Caco-2 (cell line): ENCODE measurements at regions not wholly inside any gene's neighbourhood (a gene's known extent, or its start where the extent isn't known, plus 50 kb on each side); places are given as distances from the start of the nearest gene placed in this dataset.

ENCODE experiments used
- BruUV-seq: library from RNA; stranded (reverse); fragments of 400-500 nt; replicated peaks from 2 replicates; lab custom pipeline; 2021; lab: Mats Ljungman, UMichigan
- CTCF ChIA-PET: fragments of 300-600 bp; sonication (Branson Sonifier 250); formaldehyde crosslinking; loops from one replicate; lab custom pipeline; 2022; ENCODE audit warnings: antibody characterized with exemption; lab: Charles Lee
- POLR2A ChIA-PET: fragments of 300-600 bp; sonication (Branson Sonifier 250); formaldehyde crosslinking; loops from one replicate; lab custom pipeline; 2022; ENCODE audit warnings: antibody characterized with exemption; lab: Charles Lee
- DNase-seq, 2 experiments: peaks; one replicate each; pipeline versions ENCODE4 v3.0.0 to v3.0.0-alpha.2; 2020 to 2022
- H3K27me3 ChIP-seq: replicated peaks from 2 replicates; pipeline ENCODE4 v1.6.0; 2011; ENCODE audit warnings: low read length; ENCODE audit not compliant: control insufficient read depth, insufficient read depth
- H3K36me3 ChIP-seq: 2 replicates; pipeline ENCODE4 v1.5.1; 2011; ENCODE audit warnings: low read length; ENCODE audit not compliant: control insufficient read depth, insufficient read depth
- H3K4me1 ChIP-seq: fragments of 250-450 bp; sonication (Bioruptor Pico); 2 replicates; pipeline ENCODE4 v1.5.1; 2020; ENCODE audit warnings: mild to moderate bottlenecking
- H3K4me3 ChIP-seq: 2 replicates; pipeline ENCODE4 v1.5.1; 2011; ENCODE audit warnings: low read depth, mild to moderate bottlenecking, control low read depth, low read length
- H3K9me3 ChIP-seq: fragments of 250-450 bp; sonication (Bioruptor Pico); 2 replicates; pipeline ENCODE4 v1.5.1; 2020; ENCODE audit warnings: mild to moderate bottlenecking, moderate library complexity
- H3K27ac Mint-ChIP-seq: one replicate; pipeline ENCODE4 v1.8.0; 2022; ENCODE audit warnings: mixed read lengths; ENCODE audit not compliant: unreplicated experiment
- H3K27me3 Mint-ChIP-seq: one replicate; pipeline ENCODE4 v1.8.0; 2022; ENCODE audit warnings: mixed read lengths; ENCODE audit not compliant: insufficient read depth, unreplicated experiment
- H3K36me3 Mint-ChIP-seq: one replicate; pipeline ENCODE4 v1.8.0; 2022; ENCODE audit warnings: mild to moderate bottlenecking, mixed read lengths; ENCODE audit not compliant: insufficient read depth, unreplicated experiment
- H3K4me1 Mint-ChIP-seq: one replicate; pipeline ENCODE4 v1.8.0; 2022; ENCODE audit warnings: low read depth, mixed read lengths; ENCODE audit not compliant: unreplicated experiment
- H3K4me3 Mint-ChIP-seq: one replicate; pipeline ENCODE4 v1.8.0; 2022; ENCODE audit warnings: mild to moderate bottlenecking, moderate library complexity, mixed read lengths; ENCODE audit not compliant: unreplicated experiment
- H3K9me3 Mint-ChIP-seq: one replicate; pipeline ENCODE4 v1.8.0; 2022; ENCODE audit warnings: mixed read lengths; ENCODE audit not compliant: unreplicated experiment
- intact Hi-C: fragments of 100-400 bp; cut with micrococcal nuclease; formaldehyde crosslinking; loops from one replicate; pipeline ENCODE4 v1.10.0; 2022; ENCODE audit not compliant: unreplicated experiment
- TF ChIP-seq, protein P1 (sequence below), 2 experiments: fragments of 200-600 bp in 1 of 2; IDR thresholded peaks; 1 replicate in 1 of 2; 2 replicates in 1 of 2; pipeline versions ENCODE4 v1.5.1 to v1.8.0; 2011 to 2022; ENCODE audit warnings: antibody characterized with exemption in 1 of 2, control low read depth in 1 of 2, inconsistent platforms in 1 of 2, low read depth in 1 of 2, low read length in 1 of 2, mild to moderate bottlenecking in 1 of 2, moderate library complexity in 1 of 2; ENCODE audit not compliant: insufficient read depth in 1 of 2, severe bottlenecking in 1 of 2, unreplicated experiment in 1 of 2

- POLR2A ChIA-PET: no interaction called here
- no peak overlapping the region for H3K27ac Mint-ChIP-seq
Measured at GRCh38 chr10:60443346-60443745, 53.7 kb upstream of the ANK3 start.

GRCh38 chr10:60441515-60441914, 51.8 kb upstream of the ANK3 start:
- CTCF ChIA-PET: interaction anchor here (0.6 to 1.8 kb wide), 6 partner anchors 203 to 341 kb away, joined by 3 to 15 read pairs (median 4); no protein-coding TSS in a partner anchor
- no TSS peak for BruUV-seq
- Mint-ChIP-seq H3K27me3 (no peaks in the 10 kb centered on the region), H3K4me1 (peaks cover 7% of the 10 kb centered on the region), H3K4me3 (no peak overlapping the region), H3K36me3 (no peaks in the 10 kb centered on the region), H3K9me3 (no peaks in the 10 kb centered on the region), H3K27ac (no peak overlapping the region)
- Histone ChIP-seq H3K27me3 (no peaks in the 10 kb centered on the region), H3K9me3 (no peaks in the 10 kb centered on the region), H3K4me3 (no peak overlapping the region), H3K4me1 (peaks cover 12% of the 10 kb centered on the region), H3K36me3 (no peaks in the 10 kb centered on the region)
- TF ChIP-seq, protein P1, sequence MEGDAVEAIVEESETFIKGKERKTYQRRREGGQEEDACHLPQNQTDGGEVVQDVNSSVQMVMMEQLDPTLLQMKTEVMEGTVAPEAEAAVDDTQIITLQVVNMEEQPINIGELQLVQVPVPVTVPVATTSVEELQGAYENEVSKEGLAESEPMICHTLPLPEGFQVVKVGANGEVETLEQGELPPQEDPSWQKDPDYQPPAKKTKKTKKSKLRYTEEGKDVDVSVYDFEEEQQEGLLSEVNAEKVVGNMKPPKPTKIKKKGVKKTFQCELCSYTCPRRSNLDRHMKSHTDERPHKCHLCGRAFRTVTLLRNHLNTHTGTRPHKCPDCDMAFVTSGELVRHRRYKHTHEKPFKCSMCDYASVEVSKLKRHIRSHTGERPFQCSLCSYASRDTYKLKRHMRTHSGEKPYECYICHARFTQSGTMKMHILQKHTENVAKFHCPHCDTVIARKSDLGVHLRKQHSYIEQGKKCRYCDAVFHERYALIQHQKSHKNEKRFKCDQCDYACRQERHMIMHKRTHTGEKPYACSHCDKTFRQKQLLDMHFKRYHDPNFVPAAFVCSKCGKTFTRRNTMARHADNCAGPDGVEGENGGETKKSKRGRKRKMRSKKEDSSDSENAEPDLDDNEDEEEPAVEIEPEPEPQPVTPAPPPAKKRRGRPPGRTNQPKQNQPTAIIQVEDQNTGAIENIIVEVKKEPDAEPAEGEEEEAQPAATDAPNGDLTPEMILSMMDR (IDR thresholded peaks at IDR 0.05; ENCODE audit: insufficient read depth in 1 of 2, low read depth in 1 of 2, low read length in 1 of 2, severe bottlenecking in 1 of 2, unreplicated experiment in 1 of 2): peak; percentile 48 to 60
- intact Hi-C loops: loop anchor here (10.0 kb wide), 1 partner anchor 523 kb away; no protein-coding TSS in a partner anchor
- POLR2A ChIA-PET: no interaction called here
- DNase-seq: no peak

More at GRCh38 chr10:60443346-60443745, 53.7 kb upstream of the ANK3 start:
- Histone ChIP-seq H3K4me1 (peaks cover 19% of the 10 kb centered on the region), H3K4me3 (no peak overlapping the region), H3K27me3 (no peaks in the 10 kb centered on the region), H3K9me3 (no peaks in the 10 kb centered on the region), H3K36me3 (no peaks in the 10 kb centered on the region)
- CTCF ChIA-PET: interaction anchor here (0.6 to 1.6 kb wide), 4 partner anchors 154 to 388 kb away, joined by 3 to 6 read pairs (median 4); no protein-coding TSS in a partner anchor
- Mint-ChIP-seq H3K4me3 (no peak overlapping the region), H3K9me3 (no peaks in the 10 kb centered on the region), H3K4me1 (peaks cover 16% of the 10 kb centered on the region), H3K27me3 (no peaks in the 10 kb centered on the region), H3K36me3 (no peaks in the 10 kb centered on the region)
- no TSS peak for BruUV-seq
- TF ChIP-seq, protein P1 (IDR thresholded peaks at IDR 0.05; ENCODE audit: insufficient read depth in 1 of 2, low read depth in 1 of 2, low read length in 1 of 2, severe bottlenecking in 1 of 2, unreplicated experiment in 1 of 2): no peak
- DNase-seq: no peak
- intact Hi-C loops: loop anchor here (10.0 kb wide), 1 partner anchor 521 kb away; no protein-coding TSS in a partner anchor

- TF ChIP-seq, protein P1 (IDR thresholded peaks at IDR 0.05; ENCODE audit: insufficient read depth in 1 of 2, low read depth in 1 of 2, low read length in 1 of 2, severe bottlenecking in 1 of 2, unreplicated experiment in 1 of 2): no peak
- H3K4me3 ChIP-seq: no peak overlapping the region
- H3K27ac Mint-ChIP-seq: no peak overlapping the region
- DNase-seq: no peak
- intact Hi-C loops: loop anchor here (10.0 kb wide), 2 partner anchors 525 to 815 kb away; no protein-coding TSS in a partner anchor
- H3K4me1 ChIP-seq: no peaks in the 10 kb centered on the region
- no peaks in the 10 kb centered on the region for H3K27me3 ChIP-seq
- CTCF ChIA-PET: interaction anchor here (0.6 kb wide), 1 partner anchor 133 kb away, joined by 3 read pairs; no protein-coding TSS in a partner anchor
- no peaks in the 10 kb centered on the region for H3K36me3 Mint-ChIP-seq
- no peak overlapping the region for H3K4me3 Mint-ChIP-seq
- no peaks in the 10 kb centered on the region for H3K4me1 Mint-ChIP-seq
- no peaks in the 10 kb centered on the region for H3K9me3 ChIP-seq
- no TSS peak for BruUV-seq
- H3K27me3 Mint-ChIP-seq: no peaks in the 10 kb centered on the region
- H3K9me3 Mint-ChIP-seq: no peaks in the 10 kb centered on the region
- POLR2A ChIA-PET: no interaction called here
- no peaks in the 10 kb centered on the region for H3K36me3 ChIP-seq
Measured at GRCh38 chr10:60439641-60440040, 50.0 kb upstream of the ANK3 start.
